HG03095 (cell line): ENCODE measurements at regions not wholly inside any gene's neighbourhood (a gene's known extent, or its start where the extent isn't known, plus 50 kb on each side); places are given as distances from the start of the nearest gene placed in this dataset.
"Not testable (repeated sequence)": the region's sequence is repeated elsewhere in the genome, so short reads cannot be mapped to it uniquely, and the experiment has no call there.

Source experiments
- ATAC-seq: cut with Tn5 transposase; IDR thresholded peaks from one replicate; pipeline ENCODE4 v1.9.1; 2021; ENCODE audit warnings: moderate library complexity; ENCODE audit not compliant: unreplicated experiment

DNA sequence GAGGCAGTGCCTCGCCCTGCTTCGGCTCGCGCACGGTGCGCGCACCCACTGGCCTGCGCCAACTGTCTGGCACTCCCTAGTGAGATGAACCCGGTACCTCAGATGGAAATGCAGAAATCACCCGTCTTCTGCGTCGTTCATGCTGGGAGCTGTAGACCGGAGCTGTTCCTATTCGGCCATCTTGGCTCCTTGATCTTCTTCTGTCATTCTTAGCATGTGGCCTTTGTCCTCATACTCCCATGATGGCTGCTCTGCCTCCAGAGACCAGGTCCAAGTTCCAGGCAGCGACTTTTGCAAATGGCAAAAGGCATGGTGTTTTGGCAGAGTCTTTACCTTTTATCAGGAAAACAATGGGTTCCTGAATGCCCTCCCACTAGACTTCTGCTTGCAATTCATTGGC lies 102.6 kb upstream of the SKOR2 start:
- ATAC-seq = not testable (repeated sequence)

DNA sequence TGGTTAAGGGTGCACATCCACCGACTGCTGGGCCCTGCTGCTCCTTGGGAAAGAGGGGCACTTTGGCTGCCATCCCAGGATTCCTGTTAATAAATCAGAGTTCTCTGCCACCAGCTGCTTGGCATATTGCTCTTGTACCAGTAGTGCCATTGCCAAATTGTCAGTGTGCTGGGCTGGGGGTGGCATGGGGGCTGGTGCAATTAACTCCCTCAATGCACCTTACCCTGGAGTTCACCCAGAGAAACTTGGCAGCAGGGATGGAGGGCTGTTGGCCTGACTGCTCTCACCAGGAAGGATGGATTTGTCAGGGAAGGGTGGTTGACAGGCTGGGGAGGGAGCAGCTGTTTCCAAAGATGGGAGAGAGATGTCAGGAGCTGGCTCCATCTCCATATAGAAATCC lies 94.6 kb upstream of the SKOR2 start:
- no peak for ATAC-seq

DNA sequence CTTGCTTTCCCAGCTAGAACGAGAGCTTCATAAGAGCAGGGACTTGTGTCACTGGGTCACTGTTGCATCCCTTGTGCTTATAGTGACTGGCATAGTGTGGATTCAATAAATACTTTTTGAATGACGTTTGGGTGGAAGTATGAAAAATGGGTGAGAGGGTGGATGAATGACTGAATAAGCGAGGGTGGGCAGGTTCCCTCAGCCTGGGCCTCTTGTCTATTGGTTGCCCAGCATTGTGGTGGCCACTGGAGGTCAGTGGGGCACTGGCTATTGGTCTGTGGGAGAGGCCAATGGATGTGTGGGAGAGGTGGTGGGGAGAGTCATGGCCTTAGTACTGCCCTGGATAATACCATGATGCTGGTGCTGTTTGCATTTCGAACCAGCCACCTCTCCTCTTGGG lies 93.8 kb upstream of the SKOR2 start:
- no peak for ATAC-seq

DNA sequence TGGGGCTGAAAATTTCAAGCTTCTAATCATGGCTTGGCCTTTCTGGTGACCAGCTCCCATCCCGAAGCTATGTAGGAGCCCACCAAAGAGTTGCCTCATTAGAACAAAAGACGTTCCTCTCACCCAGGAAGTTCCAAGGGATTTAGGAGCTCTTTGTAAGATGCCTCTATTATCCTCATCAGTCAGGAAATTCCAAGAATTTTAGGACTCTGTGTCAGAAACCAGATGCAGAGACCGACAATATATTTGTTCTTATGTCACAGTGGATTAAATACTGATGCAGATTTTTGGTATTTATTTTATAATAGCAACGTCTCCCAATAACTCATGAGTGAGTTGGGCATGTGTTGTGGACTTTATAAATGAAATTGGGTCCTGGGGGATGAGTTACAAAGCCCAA lies 91.8 kb upstream of the SKOR2 start:
- no peak for ATAC-seq

DNA sequence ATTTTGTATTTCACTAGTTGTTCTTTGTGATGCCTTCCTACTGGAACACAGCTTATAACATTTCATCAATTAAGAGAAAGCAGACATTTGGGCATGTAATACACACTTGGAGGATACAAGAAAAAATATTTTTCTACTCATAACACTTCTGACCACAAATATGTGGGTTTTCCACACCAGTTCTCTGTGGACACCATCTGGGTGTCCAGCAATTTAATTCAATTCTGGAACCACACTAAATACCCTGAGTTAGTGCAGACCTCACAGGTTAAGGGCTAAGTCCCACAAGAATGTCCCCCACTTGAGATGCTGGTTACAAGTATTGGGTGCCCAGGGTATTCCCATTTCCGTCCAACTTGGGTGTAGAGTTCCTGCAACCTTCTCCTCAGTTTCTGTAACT lies 91.1 kb upstream of the SKOR2 start:
- no peak for ATAC-seq

DNA sequence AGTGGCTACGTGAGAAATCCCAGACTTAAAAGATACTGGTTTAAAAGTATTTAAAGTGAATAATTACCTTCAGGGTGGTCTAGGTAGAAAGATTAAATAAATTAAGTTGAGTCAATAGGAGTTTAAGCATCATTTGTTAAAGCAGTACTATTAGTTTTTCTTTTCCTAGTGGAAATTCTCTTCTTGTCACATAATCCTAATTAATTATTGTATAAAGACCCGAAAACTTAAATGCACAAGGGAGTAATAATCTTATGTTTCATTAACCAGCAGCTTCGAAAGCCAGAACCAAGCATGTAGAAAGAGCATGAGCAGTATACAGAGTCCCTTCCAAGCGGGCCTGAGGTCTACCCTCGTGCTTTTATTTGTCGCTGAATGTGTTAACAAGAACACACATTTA lies 90.2 kb upstream of the SKOR2 start:
- ATAC-seq = no peak

DNA sequence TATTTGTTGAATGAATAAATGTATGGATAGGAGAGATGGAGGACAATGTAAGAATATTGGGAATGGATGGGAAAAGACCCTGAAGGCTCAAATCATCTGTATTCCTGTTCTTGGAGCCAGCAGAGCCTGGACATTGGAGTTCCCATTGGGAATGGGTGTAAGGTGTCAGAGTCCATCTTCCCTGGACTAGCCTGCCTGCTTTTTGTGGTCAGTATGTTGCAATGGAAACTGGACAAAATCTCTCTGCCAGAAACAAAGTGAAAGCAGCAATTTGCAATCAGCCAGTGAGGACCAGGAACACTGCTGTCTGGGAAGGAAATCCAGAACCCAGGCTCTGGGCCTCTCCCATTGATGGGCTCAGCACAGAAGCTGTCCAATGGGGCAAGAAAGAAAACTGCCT lies 83.5 kb upstream of the SKOR2 start:
- no peak for ATAC-seq

DNA sequence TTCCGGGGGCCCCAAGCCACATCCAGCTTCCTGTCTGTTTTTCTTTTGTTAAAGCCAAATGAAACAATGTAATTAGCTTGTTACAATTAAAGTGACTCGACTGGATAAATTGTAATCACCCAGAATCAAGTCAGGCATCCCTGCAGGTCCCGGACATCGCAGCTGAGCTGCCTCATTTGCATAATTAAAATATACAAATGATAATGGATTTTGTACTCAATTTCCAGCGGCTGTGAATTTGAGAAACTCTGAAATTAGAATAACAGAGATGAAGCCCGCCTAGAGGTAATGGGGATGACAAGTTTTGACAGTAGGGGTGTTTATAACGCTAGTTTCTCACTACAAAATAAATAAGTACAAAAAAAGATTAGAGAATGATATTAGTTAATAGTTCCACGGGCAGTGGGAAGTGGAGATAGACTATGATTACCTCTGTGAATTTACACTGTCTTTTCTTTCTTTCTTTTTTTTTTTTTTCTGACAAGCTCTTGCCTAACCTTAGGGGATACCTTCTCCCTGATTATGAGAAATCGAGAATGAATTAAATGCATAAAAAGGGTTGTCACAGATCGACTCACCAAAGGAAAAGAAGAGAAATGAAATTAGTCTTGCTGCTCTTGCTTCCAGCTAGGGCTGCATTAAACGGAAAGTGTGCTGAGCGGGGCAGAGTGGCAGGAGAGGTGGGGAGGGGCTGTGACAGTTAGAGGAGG lies 82.6 kb upstream of the SKOR2 start:
- ATAC-seq = no peak

DNA sequence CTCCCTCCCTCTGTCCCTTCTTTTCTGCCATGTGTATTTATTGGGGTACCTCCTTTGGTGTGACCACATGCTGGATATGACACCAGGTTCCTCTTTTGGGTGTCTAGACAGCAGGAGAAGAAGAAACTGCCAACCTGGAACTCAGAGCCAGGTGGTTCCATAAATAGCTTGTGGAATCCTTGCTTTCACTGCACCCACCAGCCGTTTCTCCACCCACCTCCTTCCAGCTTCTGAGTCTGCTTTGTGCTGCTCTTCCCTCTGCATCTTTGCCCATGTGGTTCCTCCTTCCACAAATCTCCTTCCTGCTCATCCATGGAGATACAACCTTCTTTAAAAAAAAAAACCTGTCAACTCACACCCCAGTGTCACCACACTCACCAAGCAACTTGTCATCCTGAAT lies 80.2 kb upstream of the SKOR2 start:
- no peak for ATAC-seq

DNA sequence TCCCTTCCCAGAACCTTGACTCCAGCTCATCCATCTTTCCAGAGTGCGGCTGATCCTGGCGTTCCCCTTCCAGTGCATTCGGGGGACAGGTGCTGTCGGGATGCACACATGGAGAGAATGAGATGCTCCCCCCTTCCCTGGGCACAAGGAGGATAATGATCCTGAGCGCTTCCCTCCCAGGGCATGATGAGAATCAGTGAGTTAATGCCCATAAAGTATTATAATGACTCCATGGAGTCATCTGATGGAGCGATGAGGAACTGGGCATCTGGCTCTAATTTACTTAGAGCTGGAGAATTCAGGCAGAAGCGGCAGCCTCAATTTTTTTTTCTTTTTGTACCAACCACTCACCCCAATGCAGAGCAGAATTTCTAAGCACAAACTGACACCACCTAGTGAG lies 79.6 kb upstream of the SKOR2 start:
- ATAC-seq = no peak

DNA sequence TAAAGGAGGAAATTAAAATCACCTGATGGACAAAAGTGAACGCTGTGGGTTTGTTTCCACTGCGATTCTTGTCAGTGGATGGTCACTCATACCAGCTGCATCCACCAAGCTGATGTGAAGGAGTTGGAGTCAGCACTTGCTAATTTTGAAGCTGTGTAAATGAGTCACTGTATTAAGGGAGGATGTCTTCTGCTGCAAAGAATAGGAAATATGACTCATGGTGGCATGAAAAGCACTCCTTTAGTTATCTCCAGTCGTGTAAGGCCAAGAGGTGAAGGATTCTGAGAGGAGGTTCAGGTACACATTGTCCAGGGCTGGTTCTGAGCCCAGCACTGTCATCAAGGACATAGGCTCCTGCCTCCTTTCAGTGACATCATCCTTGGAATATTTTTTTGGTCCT lies 71.7 kb upstream of the SKOR2 start:
- ATAC-seq = no peak

DNA sequence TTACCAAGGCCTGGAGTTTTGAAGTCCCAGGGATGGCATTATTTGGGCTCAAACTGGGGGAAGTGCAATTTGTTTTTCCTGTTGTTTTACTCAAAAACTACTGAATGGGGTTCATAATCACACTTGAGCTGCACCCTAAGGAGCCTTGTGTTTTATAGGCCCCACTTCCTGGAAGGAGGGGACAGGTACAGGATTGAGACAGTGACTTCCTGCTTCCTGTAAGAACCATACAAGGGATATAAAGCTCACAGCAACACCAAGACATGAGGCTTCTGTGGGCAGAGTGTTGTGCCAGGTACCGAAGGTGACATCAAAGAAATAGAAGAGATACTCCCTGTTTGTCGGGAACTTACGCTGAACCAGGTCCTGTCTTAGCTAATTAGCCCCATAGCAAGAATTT lies 70.4 kb upstream of the SKOR2 start:
- ATAC-seq = no peak

DNA sequence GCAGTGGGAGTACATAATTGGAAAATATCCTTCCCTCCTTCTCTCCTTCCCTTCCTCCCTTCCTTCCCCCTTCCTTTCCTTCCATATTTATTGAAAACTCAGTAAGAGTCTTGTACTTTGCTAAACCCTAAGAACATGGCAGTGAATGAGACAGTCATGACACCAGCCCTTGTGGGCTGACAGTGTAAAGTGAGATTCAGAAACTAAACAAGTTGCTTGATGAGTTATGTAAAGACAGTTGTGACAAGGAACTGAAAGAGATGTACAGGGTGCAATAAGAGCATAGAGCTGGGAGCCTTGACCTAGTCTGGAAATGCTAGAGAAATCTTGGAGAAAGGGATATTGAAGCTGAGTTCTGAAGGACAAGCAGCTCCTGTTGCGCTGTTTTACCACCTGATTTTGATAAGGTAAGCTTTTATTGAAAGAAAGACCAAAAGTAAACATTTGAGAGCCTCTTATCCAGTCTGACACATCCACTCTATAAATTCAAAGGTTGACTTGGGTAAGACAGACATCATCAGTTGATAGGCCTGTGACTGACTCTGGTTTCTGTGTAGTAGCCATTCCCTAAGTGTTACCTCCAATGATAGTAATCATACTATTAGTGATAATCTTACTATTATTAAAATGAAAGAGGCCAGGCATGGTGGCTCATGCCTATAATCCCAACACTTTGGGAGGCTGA lies 66.5 kb upstream of the SKOR2 start:
- ATAC-seq = no peak

DNA sequence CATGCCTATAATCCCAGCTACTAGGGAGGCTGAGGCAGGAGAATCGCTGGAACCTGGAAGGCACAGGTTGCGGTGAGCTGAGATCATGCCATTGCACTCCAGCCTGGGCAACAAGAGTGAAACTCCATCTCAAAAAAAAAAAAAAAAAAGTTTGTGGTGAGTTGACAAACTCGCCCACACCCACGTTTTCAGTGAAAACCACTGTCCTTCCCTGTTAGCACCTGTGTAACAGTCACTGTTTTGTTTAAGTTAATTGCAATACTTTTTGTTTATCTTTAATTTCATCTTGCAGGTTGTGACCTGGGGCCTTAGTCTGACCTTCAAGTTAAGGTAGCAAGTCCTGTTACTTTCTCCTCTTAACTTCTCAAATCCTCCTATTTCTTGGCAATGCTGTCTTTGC lies 65.5 kb upstream of the SKOR2 start:
- no peak for ATAC-seq

DNA sequence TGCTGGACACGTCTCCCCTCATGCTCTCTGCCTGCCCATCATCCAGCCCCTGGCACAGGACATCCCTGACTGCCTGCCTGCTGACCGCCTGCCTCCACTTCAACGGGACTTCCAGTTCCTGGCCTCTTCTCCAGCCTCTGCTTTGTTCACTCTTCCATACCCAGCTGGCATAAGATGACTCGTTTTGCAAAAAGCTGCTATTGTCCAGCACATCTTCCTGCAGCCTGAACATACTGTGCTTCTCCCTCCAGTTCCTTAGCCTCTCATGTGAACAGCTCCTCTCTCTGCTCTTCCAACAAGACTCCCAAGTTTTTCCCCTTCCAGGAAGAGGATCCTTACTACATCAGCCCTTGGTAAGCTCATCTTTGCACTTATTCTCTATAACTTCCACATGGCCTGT lies 62.4 kb upstream of the SKOR2 start:
- no peak for ATAC-seq

DNA sequence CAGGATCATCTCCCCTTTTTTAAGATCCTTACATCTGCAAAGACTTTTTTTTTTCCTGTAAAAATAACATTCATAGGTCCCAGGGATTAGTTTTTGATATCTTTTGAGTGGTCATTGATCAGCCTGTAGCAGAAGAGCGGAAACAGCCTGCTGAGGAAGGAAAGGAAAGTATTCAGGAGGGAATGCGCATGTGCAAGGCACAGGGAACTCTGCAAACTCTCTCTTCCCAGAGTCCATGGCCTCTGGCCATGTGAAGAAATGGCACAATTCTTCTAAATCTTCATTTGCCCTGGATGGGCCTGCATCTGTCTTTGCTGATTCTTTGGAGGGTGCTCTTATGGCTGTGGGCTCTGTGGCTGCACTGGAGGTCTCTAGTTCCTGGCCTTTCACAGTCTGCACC lies 60.1 kb upstream of the SKOR2 start:
- no peak for ATAC-seq
